HG02678 (cell line): ENCODE measurements at regions not wholly inside any gene's neighbourhood (a gene's known extent, or its start where the extent isn't known, plus 50 kb on each side); places are given as distances from the start of the nearest gene placed in this dataset.
"Not testable (repeated sequence)": the region's sequence is repeated elsewhere in the genome, so short reads cannot be mapped to it uniquely, and the experiment has no call there.

Source experiments
- ATAC-seq: cut with Tn5 transposase; IDR thresholded peaks from one replicate; pipeline ENCODE4 v1.9.1; 2021; ENCODE audit warnings: mild to moderate bottlenecking, moderate library complexity; ENCODE audit not compliant: unreplicated experiment

DNA sequence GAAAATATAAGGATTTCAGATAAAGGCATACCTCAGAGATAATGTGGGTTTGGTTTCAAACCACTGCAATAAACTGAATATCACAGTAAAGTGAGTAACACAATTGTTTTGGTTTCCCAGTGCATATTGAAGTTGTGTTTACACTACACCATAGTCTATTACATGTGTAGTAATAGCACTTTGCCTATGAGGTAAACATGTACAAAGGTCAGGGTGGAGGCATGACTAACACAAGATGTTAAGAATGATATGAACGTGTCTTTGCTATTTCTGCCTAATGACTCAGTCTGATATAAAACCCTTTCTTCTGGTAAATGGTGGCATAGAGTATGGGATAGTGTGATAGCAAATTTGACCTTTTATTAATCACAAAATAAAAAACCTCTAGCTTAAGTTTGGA lies 621.5 kb upstream of the ADGRL2 start:
- ATAC-seq = no peak

- ATAC-seq = not testable (repeated sequence)
Observed at GRCh38 chr1:81178431-81179093, 622.2 kb upstream of the ADGRL2 start.

DNA sequence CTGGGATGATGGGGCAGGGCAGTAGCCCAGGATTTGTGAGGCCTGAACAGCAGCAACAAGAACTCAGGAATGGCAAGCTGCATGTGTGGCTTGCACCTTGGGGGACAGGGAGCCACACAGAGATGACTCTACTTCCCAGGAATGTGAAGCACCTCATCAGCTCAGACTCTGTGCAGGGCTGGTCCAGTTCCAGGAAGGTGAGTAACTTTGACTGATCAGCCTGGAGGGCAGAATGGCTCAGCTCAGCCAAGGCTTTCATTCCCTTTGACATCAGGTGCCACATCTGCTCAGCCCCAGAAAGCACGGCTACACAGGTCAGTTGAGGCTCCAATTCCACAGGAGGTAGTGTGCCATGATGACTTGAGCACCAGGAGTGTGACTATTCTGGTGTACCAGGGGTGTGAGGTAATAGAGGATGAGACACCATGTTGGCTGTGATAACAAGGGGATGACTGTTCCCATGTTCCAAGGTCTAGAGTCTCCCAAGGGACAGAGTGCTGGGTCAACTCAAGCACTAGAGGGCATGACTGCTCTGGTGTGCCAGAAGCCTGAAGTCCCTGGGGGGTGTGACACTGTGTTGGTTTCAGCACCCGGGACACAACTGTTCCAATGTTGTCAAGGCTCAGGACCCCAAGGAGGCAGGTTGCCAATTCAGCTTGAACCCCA lies 625.8 kb upstream of the ADGRL2 start:
- ATAC-seq = no peak

GRCh38 chr1:81174052-81174451 lies 626.7 kb upstream of the ADGRL2 start:
- no peak for ATAC-seq

DNA sequence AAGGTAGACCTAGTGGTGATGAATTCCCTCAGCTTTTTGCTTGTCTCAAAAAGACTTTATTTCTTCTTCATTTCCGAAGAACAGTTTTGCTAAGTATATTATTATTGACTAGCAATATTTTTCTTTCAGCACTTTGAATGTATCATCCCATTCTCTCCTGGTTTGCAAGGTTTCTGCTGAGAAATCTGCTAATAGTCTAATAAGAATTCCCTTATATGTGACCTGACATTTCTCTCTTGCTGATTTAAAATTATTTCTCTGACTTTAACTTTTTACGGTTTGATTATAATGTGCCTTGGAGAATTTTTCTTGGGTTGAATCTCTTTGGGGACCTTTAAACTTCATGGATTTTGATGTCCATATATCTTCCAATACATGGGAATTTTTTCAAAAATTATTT lies 628.3 kb upstream of the ADGRL2 start:
- ATAC-seq = no peak

DNA sequence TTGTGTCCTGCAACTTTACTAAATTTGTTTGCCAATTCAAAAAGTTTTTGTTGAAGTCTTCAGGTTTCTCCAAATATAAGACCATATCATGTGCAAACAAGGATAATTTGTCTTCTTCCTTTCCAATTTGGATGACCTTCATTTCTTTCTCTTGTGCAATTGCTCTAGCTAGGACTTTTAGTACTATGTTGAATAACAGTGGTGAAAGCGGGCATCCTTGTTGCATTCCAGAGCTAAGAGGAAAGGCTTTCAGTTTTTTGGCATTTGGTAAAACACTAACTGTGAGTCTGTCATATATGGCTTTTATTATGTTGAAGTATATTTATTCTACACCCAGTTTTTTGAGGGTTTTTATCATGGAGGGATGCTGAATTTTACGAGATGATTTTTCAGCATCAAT lies 630.0 kb upstream of the ADGRL2 start:
- no peak for ATAC-seq

GRCh38 chr1:81165963-81166362 lies 634.8 kb upstream of the ADGRL2 start:
- ATAC-seq = no peak

- no peak for ATAC-seq
Observed at GRCh38 chr1:81160696-81161095, 640.0 kb upstream of the ADGRL2 start.

DNA sequence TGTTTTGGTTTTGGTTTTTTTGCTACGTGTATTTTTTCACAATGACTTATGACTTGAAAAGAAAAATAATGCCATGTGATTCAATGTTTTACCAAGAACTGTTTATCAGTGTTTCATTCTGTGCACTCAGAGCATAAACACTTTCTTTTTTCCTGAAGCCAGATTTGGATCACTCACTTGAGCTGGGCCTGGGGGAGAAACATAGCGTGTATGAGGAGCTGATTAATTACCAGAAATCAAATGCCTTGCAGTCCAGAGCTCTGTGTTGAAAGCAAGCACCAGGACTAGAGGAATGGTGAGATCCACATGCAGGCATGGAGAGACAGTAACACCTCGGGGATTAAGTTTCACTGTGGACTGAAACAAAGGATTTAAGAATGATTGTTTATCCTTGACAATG lies 642.1 kb upstream of the ADGRL2 start:
- no peak for ATAC-seq

- no peak for ATAC-seq
Observed at GRCh38 chr1:81157686-81158085, 643.0 kb upstream of the ADGRL2 start.

GRCh38 chr1:81156887-81157286 lies 643.8 kb upstream of the ADGRL2 start:
- no peak for ATAC-seq

- ATAC-seq = no peak
Observed at GRCh38 chr1:81155131-81155530, 645.6 kb upstream of the ADGRL2 start.

DNA sequence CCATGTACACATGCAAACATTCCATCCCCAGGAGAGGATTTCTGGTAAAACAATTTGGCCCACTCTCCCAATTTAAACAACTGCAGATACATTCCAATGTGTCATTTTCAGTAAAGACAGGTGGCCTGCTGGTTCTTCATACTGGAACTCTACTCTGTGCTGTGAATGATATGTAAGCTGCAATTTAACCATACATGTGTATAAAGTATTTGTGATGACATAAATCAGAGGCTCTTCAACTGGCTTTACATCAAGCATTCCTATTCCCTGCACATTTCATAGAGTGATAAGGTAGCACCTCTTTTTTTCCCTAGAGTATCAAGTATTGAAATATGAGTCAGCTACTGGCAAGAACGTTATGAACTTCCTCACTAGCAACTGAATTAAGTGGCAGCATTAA lies 649.5 kb upstream of the ADGRL2 start:
- ATAC-seq = no peak

DNA sequence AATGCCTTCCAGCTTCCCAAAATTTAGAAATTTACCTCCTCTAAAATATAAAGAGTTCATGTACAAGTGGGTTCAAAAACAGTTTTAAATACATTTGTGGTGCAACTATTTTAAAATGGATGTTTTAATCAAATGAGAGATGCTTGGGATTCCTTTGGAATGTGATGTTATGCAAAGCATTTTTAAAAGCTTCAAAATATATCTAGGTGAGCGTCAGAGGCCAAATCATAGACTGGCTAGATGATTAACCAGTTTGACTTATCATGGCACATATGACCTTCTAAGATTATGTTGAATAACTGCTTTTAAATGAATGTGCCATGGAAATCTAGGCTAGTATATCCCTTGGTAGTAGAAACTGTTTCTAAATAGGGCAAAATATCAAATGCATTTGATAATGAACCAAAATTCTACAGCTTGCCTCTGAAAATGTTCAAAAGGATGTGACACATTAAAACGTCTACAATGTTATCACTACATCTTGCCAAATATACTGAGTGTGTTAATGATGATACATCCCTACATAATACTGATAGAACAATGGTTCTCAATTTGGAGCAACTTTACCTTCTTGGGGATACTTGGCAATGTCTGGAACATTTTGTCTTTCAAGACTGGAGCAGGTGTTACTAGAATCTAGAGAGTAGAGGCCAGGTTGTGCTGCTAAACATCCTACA lies 650.9 kb upstream of the ADGRL2 start:
- ATAC-seq = no peak

GRCh38 chr1:81144240-81144825 lies 656.4 kb upstream of the ADGRL2 start:
- no peak for ATAC-seq

GRCh38 chr1:81142099-81142826 lies 658.5 kb upstream of the ADGRL2 start:
- no peak for ATAC-seq

GRCh38 chr1:81135524-81135923 lies 665.2 kb upstream of the ADGRL2 start:
- no peak for ATAC-seq

DNA sequence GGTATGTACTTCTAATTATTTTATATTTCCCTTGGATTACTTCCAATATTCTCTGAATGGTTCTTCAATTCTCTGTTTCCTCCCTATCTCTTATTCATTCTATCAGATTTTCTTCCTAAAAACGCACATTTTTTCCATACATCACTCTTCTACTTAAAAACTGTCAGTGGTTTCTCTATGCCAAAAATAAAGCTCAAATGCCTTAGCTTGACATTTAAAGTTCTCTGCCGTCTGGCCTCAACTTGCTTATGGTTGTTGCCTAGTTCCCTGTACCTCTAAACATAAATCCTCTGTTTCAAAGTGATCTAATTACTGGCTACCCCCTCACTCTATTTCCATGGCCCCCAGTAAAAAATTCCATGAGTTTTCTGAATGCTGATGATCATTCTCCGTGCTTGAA lies 671.0 kb upstream of the ADGRL2 start:
- ATAC-seq = no peak

- no peak for ATAC-seq
Observed at GRCh38 chr1:81129366-81129765, 671.4 kb upstream of the ADGRL2 start.

GRCh38 chr1:81128079-81128478 lies 672.7 kb upstream of the ADGRL2 start:
- ATAC-seq = no peak

GRCh38 chr1:81126989-81127581 lies 673.6 kb upstream of the ADGRL2 start:
- ATAC-seq = no peak
